ENCODE measurements at regions not wholly inside any gene's neighbourhood (a gene's known extent, or its start where the extent isn't known, plus 50 kb on each side); places are given as distances from the start of the nearest gene placed in this dataset.

- DNase-seq = no peak
These were observed 412.5 kb upstream of the RARB start for GRCh38 chr3:25015599-25015998.

- DNase-seq = no peak
These were observed 409.2 kb upstream of the RARB start for GRCh38 chr3:25018909-25019308.

DNA sequence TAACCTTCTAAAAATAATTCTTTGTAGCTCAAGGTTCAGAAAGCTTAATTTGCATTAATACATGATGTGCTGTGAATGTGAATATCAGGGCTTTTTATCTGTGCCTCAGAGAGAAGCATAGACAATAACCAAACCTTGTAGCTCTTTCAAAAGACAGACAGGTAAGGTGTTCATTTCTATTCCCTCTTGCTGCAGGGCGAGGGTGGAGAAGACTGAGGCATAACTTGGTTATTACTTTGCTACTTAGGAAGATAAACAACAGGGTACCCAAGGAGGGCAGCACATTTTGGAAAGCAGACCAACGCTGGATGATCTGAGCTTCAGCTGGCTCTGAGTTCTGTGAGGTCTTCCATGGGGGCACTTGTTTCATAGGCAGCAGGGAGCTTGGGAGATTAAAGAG lies 408.6 kb upstream of the RARB start:
- no peak for DNase-seq

- no peak for DNase-seq
These were observed 406.2 kb upstream of the RARB start for GRCh38 chr3:25021816-25022215.

DNA sequence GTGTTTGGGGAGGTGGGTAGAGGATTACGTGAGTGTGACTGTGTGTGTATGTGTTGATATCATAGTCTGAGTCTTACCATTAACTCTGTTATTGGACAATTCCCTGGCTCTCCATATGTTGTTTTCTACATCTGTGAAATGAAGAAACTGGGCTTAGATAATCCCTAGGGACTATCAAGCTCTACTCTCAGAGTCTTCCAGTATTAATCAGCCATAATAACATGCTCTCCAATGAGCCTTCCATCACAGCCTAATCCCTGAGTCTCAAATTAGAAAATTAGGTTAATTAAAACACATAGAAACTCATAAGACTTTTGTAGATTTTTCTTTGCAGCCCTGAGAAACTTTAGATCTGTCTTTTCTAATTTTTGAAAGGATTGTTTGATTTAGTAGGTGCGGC lies 404.2 kb upstream of the RARB start:
- no peak for DNase-seq

DNA sequence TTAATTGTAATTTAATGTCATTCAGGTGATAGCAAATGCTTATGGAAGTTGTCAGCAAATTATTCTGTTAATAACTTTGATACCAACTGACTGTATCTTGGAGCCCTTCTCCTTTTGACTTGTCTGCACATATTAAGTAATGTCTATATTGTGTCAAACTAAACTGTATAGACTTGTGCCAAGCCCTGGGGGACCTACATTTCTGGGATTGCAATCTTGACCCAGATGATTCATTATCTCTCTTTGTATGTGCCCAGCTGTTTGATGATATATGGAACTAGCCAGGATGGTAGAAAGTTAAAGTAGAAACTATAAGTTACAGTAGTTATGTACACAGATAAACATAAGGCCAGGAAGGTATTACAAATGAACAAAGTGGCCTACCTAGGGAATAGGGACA lies 402.8 kb upstream of the RARB start:
- no peak for DNase-seq

- no peak for DNase-seq
These were observed 400.4 kb upstream of the RARB start for GRCh38 chr3:25027650-25028049.

DNA sequence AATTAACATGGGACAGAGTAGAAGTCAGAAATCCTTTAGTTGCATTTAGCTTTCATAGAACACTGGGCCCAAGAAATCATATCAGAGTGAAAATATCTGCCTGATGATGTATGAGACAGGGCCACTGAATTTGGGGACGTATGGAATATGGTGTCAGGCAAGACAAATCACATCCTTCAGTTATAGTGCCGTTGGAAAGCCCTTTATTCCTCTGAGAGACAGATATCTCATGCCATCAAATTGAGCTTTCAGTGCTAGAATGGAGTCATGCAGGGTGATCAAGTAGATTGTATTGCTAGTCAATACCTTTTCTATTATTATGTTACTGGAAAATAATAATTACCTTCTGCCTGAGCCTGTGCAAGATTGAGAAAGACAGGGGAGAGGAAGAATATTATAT lies 398.2 kb upstream of the RARB start:
- no peak for DNase-seq

DNA sequence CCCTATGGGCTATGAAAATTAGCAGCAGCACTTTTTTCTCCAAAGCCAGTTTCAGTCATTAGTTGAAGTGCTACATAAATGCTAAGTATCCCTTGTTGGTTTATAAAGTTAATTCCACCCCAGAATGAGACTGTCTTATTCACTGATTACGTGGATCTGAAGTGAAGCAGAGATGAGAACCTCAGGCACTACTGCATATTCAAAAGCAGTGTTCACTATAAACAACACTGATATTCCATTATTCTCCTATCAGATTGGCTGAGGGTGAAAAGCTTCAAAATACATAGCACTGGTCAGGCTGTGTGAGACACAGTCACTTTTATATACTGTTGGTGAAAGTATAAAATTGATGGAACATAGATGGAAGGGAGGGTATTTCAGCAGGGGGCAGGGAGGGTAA lies 395.7 kb upstream of the RARB start:
- no peak for DNase-seq

DNA sequence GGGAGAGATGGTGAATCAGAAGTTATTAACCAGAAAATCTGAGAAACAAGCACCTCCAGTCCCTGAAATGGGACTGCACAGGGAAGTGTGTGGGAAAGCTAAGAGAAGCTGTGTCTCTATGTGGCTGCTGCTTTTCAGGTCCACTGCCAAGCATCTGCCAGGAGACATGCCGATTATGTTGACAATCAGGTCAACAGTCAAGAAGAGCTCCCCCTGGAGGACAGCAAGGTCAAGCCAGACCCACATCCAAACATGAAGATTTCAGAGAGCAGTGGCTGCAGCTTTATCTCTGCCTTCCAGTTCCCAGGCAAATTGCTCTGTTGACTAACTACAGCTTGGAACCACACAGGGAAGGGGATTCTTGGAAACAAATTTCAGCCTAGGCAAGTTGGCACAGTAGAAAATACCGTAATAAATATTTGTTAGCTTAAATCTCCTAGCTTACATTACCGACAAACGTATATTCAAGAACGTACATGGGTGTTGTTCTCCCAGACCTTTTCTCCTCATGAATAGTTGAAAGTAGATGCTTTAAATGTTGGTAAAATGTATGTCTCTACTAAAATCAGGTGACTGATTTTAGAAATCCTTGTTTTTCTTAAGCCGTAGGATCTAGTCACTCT lies 394.5 kb upstream of the RARB start:
- peak; percentile 70 for DNase-seq

DNA sequence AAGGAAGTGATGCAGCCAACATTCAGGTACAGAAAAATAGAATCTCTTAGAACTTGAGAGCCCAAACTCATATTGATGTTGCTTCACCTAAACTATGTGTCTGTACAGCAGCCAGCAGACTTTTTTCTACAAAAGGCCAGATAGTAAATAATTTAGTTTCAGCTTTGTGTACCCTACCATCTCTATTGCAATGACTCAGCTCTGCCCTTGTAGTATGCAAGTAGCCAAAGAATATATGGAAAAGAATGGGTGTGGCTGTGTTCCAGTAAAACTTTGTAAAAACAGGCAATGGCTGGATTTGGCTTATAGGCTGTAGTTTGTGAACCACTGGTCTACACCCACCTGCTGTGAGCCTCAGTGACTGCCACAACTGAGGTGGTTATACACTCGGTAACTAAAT lies 392.5 kb upstream of the RARB start:
- no peak for DNase-seq

- no peak for DNase-seq
These were observed 391.4 kb upstream of the RARB start for GRCh38 chr3:25036633-25037032.

GRCh38 chr3:25037049-25037547 lies 391.0 kb upstream of the RARB start:
- DNase-seq = peak; percentile 79

- no peak for DNase-seq
These were observed 389.8 kb upstream of the RARB start for GRCh38 chr3:25038271-25038670.

GRCh38 chr3:25038922-25039321 lies 389.1 kb upstream of the RARB start:
- peak; percentile 66 for DNase-seq

- no peak for DNase-seq
These were observed 387.3 kb upstream of the RARB start for GRCh38 chr3:25040748-25041147.

GRCh38 chr3:25041871-25042584 lies 386.0 kb upstream of the RARB start:
- no peak for DNase-seq

- no peak for DNase-seq
These were observed 384.9 kb upstream of the RARB start for GRCh38 chr3:25043177-25043576.

- DNase-seq = no peak
These were observed 384.3 kb upstream of the RARB start for GRCh38 chr3:25043749-25044148.

DNA sequence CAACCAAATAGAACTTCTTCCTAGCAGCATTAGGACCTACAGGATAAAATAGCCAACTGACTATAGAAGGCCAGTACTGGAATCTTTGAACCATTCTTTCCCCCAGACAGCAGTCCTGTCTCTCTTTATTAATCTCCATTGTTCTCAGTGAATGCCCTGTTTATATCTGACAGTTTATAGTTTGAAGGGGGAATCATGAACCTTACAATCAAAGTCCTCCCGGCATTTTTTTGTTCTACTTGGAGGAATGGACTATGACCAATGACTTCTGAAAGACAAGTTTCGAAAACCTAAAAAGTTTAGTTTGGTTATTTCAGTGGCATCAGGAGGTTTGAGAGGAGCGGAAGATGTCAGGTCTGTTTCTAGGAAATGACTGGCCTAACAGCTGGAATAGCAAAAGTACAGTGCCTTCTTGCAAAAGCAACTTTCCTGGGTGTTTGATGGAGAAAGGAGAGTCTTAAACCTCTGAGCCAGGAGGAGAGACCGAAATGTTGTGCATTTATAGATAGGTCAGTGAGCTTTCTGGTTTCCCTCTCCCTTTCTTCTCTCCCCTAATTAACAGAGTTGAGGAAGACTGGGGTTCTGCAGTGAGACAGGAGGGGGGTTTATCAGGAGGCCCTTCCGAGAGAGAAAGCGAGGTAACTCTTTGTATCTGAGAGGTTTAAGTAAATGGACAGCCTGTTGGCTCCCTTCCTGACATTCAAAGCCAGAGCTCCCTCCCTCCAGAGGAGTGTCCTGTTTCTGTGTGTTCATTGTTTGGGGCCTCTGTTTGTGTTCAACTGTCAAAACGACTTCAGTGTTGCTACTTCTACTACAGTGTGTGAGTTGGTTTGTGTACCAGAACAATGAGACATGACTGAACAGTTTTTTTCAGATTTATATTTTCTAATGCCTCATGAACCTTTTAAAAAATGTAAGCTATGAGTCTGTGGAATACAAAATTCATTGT lies 383.0 kb upstream of the RARB start:
- peak; percentile 92 for DNase-seq

DNA sequence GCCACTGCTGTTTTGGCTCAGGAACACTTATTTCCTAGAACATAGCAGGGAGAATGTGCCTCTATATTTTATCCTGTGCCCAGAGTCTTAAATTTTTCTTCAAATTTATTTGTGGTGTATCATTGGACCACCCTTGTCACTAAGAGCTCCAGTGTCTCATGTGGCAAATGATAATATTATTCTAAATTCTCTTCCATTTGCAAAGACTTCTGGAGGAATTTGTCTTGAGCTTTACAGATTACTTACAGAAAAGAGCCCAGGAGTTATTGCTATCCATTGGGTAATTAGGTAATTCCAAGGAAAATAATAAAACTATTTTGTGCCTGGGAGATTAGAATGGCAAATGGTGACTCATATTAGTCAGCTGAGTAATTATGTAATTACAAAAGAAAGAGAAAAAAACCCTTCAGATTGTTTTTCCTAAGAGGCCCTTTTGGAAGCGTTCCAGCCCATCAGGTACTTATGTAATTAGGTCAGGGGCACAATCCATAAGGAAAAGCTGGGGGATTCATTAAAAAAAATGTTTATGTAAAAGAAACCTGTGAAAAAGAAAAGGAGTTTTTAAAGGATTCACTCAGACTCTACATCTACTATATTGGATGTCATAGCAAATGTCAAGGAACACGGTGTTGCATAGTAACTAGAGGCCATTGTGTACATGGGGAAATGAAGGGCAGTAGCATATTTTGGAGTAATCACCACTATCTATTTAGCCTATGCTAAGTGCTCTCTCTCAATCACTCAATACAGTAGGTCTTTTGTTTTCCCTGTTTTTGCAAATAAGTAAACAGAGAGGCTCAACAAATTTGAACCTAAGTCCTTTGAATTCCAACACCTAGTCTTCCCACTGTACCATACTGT lies 380.9 kb upstream of the RARB start:
- DNase-seq = peak; percentile 51

DNA sequence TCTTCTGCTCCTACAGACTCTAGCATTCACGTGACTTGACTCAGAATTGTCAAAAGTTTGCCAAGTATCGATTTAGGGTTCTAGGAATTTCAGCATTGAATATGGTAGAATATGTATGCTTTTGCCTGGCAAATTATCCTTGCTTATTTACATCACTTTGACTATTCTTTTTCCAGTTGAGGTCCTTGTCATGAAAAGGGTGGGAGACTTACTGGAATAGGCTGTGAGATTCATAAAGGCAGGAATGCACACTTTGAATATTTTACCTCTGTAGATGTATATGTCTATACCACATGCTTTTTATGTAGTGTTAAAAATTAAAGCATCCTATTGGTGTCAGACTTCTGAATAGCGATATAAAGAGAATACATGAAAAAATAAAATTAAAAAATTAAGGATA lies 378.8 kb upstream of the RARB start:
- no peak for DNase-seq

DNA sequence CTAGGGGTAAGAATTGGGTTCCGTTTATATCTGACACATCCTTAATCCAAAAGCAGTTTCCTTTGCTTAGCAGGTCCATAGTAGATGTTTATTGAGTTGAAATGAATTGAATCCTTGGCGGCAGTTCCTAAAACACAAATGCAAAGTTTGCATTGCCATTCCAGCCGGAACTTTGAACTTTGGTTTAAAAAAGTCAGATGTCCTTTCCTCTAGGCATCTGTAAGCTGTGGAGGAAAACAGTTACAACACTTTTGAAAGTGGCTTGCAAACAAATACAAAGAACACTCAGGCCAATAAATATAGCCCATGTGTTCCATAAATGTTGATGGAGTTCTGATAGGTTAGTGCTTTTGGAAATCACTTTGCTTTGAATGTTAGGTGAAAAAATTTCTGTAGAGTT lies 374.7 kb upstream of the RARB start:
- no peak for DNase-seq

Measured in eye (tissue), 1 donor.